Uterus (tissue), 2 donors: ENCODE measurements at regions not wholly inside any gene's neighbourhood (a gene's known extent, or its start where the extent isn't known, plus 50 kb on each side); places are given as distances from the start of the nearest gene placed in this dataset.

Experiments
- CTCF ChIP-seq, 4 experiments: fragments of 200-600 bp in 2 of 4; fragments of 450-650 bp in 2 of 4; sonication (generic) in 2 of 4; IDR thresholded peaks; one replicate each; pipeline ENCODE4 v1.5.1; 2016 to 2019; ENCODE audit warnings: antibody characterized with exemption in 4 of 4, mild to moderate bottlenecking in 2 of 4, moderate library complexity in 1 of 4
- POLR2A ChIP-seq, 2 donors: fragments of 450-650 bp; IDR thresholded peaks; one replicate each; pipeline ENCODE4 v1.6.1; 2016; ENCODE audit warnings: antibody characterized with exemption in 2 of 2, mild to moderate bottlenecking in 1 of 2, moderate library complexity in 1 of 2

DNA sequence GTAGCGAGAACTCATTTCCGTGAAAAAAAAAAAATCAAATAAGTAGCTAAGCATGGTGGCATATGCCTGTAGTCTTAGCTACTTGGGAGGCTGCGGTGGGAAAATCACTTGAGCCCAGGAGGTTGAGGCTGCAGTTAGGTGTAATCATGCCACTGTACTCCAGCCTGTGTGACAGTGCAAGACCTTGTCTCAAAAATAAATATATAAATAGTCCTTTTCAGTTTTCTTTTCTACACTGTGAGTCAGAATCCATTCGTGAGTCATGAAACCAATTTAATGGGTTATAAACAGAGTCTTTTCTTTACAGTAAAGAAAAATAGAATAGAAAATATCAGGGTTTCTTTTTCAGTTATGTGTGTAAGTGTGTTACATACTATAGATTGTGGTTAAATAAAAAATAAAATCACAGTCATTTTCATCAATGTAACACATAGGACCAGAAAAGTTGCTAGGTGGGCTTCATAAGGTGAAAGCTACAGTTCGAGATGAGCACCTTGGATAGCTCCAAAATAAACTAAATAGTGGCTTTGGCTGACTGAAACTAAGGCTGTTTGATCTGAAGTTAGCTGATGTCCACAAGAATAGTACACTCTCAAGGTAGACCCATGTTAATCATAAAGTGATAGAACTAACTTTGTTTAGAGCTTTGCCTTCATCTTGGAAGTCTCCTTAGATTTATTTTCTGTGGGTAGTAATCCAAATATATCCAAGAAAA is 781.1 kb downstream of the GATA3 start:
- no peak for TF ChIP-seq CTCF (IDR thresholded peaks at IDR 0.05)
- TF ChIP-seq POLR2A (IDR thresholded peaks at IDR 0.05): no peak
